GM12878 (cell line): ENCODE measurements at regions not wholly inside any gene's neighbourhood (a gene's known extent, or its start where the extent isn't known, plus 50 kb on each side); places are given as distances from the start of the nearest gene placed in this dataset.

Source experiments
- EZH2 ChIP-seq: IDR thresholded peaks from 2 replicates; pipeline ENCODE4 v1.6.1; 2012; ENCODE audit warnings: low read depth, mild to moderate bottlenecking, control low read depth, inconsistent platforms, low read length, borderline replicate concordance; ENCODE audit not compliant: control insufficient read depth
- HDAC2 ChIP-seq: fragments of 200-600 bp; sonication (generic); IDR thresholded peaks from 2 replicates; pipeline ENCODE4 v1.6.1; 2017
- IKZF1 ChIP-seq: fragments of 450-650 bp; conservative IDR thresholded peaks from 2 replicates; pipeline ENCODE4 v1.6.1; 2017; ENCODE audit warnings: antibody characterized with exemption, mild to moderate bottlenecking
- POLR2A ChIP-seq: IDR thresholded peaks from 2 replicates; pipeline ENCODE4 v1.6.1; 2011; ENCODE audit warnings: low read depth, mild to moderate bottlenecking, low read length
- SPI1 ChIP-seq: IDR thresholded peaks from 2 replicates; pipeline ENCODE4 v1.6.1; 2011; ENCODE audit warnings: low read depth, mild to moderate bottlenecking, low read length, moderate library complexity, borderline replicate concordance; ENCODE audit not compliant: insufficient read depth
- TF ChIP-seq, protein P1 (sequence below), 3 experiments: IDR thresholded peaks in 2 of 3; conservative IDR thresholded peaks in 1 of 3; 2 replicates each; pipeline ENCODE4 v1.5.1; 2011; ENCODE audit warnings: low read depth in 3 of 3, low read length in 3 of 3, mild to moderate bottlenecking in 3 of 3, control low read depth in 2 of 3, moderate library complexity in 2 of 3, inconsistent platforms in 1 of 3, mixed read lengths in 1 of 3; ENCODE audit not compliant: control insufficient read depth in 2 of 3, insufficient read depth in 1 of 3; ENCODE audit errors: extremely low read depth in 1 of 3
- TF ChIP-seq, protein P2 (sequence below): IDR thresholded peaks from 2 replicates; pipeline ENCODE4 v1.6.1; 2011; ENCODE audit warnings: low read depth, mild to moderate bottlenecking, low read length, moderate library complexity, borderline replicate concordance; ENCODE audit errors: extremely low read depth
- TF ChIP-seq, protein P3 (sequence below): fragments of 450-650 bp; IDR thresholded peaks from 2 replicates; pipeline ENCODE4 v1.6.1; 2017; ENCODE audit warnings: mild to moderate bottlenecking, low read depth, inconsistent platforms; ENCODE audit not compliant: poor library complexity, severe bottlenecking

DNA sequence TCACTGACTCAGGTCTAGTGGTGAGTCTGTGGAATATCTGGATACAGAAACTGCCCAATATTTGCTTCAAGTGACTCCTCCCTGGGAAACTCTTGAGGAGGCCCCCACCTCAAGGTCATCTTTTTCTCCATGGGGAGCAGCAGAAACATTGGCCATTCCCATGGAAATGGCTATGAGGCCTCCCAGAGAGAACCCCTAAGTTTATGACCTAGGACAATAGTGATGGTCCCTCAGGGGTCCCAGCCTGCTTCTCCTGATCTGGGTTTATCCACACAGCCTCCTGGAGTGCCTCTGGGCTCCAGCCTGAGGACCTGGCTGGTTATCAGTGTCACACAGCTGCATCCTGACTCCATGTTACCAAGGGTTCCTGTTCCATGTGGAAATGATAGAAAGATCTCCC is 131.2 kb downstream of the ZNF280B start:
- TF ChIP-seq HDAC2 (no peak), SPI1 (no peak), POLR2A (no peak), EZH2 (no peak), IKZF1 (no peak)
- TF ChIP-seq, protein P1, sequence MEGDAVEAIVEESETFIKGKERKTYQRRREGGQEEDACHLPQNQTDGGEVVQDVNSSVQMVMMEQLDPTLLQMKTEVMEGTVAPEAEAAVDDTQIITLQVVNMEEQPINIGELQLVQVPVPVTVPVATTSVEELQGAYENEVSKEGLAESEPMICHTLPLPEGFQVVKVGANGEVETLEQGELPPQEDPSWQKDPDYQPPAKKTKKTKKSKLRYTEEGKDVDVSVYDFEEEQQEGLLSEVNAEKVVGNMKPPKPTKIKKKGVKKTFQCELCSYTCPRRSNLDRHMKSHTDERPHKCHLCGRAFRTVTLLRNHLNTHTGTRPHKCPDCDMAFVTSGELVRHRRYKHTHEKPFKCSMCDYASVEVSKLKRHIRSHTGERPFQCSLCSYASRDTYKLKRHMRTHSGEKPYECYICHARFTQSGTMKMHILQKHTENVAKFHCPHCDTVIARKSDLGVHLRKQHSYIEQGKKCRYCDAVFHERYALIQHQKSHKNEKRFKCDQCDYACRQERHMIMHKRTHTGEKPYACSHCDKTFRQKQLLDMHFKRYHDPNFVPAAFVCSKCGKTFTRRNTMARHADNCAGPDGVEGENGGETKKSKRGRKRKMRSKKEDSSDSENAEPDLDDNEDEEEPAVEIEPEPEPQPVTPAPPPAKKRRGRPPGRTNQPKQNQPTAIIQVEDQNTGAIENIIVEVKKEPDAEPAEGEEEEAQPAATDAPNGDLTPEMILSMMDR (IDR thresholded peaks at IDR 0.05 in 2 of 3, conservative IDR thresholded peaks at IDR 0.05 in 1 of 3; ENCODE audit: control insufficient read depth in 2 of 3, extremely low read depth in 1 of 3, insufficient read depth in 1 of 3, low read depth in 3 of 3, low read length in 3 of 3) = no peak
- TF ChIP-seq, protein P2, sequence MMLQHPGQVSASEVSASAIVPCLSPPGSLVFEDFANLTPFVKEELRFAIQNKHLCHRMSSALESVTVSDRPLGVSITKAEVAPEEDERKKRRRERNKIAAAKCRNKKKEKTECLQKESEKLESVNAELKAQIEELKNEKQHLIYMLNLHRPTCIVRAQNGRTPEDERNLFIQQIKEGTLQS = no peak
- TF ChIP-seq, protein P3, sequence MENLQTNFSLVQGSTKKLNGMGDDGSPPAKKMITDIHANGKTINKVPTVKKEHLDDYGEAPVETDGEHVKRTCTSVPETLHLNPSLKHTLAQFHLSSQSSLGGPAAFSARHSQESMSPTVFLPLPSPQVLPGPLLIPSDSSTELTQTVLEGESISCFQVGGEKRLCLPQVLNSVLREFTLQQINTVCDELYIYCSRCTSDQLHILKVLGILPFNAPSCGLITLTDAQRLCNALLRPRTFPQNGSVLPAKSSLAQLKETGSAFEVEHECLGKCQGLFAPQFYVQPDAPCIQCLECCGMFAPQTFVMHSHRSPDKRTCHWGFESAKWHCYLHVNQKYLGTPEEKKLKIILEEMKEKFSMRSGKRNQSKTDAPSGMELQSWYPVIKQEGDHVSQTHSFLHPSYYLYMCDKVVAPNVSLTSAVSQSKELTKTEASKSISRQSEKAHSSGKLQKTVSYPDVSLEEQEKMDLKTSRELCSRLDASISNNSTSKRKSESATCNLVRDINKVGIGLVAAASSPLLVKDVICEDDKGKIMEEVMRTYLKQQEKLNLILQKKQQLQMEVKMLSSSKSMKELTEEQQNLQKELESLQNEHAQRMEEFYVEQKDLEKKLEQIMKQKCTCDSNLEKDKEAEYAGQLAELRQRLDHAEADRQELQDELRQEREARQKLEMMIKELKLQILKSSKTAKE = no peak
